GM10266 (cell line): ENCODE measurements at regions not wholly inside any gene's neighbourhood (a gene's known extent, or its start where the extent isn't known, plus 50 kb on each side); places are given as distances from the start of the nearest gene placed in this dataset.

ENCODE experiments used
- DNase-seq: peaks from one replicate; pipeline ENCODE4 v3.0.0; 2012; ENCODE audit errors: extremely low spot score
- TF ChIP-seq, protein P1 (sequence below): IDR thresholded peaks from 2 replicates; pipeline ENCODE4 v1.5.1; 2012; ENCODE audit warnings: mild to moderate bottlenecking, low read depth; ENCODE audit not compliant: control insufficient read depth, insufficient read depth; ENCODE audit errors: missing control alignments

DNA sequence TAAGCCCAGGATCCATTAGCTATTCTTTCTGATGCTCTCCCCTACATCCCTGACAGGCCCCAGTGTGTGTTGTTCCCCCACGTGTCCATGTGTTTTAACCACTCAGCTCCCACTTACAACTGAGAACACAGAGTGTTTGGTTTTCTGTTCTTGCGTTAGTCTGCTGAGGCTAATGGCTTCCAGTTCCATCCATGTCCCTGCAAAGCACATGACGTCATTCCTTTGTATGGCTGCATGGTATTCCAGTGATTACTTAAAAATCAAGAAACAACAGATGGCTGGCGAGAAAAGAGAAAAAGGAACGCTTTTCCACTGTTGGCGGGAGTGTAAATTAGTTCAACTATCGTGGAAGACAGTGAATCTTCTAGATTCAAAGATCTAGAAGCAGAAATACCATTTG lies 556.0 kb downstream of the PTPRC start:
- TF ChIP-seq, protein P1, sequence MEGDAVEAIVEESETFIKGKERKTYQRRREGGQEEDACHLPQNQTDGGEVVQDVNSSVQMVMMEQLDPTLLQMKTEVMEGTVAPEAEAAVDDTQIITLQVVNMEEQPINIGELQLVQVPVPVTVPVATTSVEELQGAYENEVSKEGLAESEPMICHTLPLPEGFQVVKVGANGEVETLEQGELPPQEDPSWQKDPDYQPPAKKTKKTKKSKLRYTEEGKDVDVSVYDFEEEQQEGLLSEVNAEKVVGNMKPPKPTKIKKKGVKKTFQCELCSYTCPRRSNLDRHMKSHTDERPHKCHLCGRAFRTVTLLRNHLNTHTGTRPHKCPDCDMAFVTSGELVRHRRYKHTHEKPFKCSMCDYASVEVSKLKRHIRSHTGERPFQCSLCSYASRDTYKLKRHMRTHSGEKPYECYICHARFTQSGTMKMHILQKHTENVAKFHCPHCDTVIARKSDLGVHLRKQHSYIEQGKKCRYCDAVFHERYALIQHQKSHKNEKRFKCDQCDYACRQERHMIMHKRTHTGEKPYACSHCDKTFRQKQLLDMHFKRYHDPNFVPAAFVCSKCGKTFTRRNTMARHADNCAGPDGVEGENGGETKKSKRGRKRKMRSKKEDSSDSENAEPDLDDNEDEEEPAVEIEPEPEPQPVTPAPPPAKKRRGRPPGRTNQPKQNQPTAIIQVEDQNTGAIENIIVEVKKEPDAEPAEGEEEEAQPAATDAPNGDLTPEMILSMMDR, result no peak
- DNase-seq, result no peak

DNA sequence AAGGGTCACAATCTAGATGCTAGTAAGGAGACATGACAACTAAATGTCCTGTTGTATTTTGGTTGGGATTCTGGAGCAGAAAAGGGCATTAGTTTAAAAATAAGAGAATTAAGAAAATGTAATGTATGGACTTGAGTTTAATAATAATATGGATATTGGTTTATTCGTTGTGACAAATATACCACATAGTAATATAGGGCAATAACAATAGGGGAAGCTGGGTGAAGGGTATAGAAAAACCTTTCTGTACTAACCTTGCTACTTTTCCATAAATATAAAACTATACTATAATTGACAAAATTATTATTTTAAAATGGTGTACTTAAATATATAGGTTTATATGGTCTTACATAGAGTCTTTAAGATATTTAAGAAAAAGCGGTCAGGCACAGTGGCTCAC lies 558.9 kb downstream of the PTPRC start:
- no peak for DNase-seq
- TF ChIP-seq, protein P1, result no peak

DNA sequence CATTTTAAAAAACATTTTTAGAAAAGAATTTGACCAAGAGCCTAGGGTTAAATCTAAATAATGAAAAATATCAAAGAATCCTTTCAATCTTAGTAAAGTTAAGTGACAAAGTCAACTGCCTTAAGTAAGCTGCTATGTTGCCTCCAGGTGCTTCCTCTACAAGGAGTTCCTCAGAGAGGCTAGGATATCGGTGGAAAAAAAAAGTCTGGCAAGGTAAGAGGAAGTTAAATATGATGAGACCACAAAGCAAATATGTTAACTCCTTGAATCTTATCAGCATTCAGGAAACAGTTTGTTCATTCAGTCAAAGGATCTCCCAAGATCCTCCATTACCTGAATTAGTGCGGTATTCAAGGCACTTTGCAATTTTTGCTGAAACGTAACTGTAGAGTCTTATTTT lies 563.5 kb downstream of the PTPRC start:
- TF ChIP-seq, protein P1, result no peak
- DNase-seq, result no peak

DNA sequence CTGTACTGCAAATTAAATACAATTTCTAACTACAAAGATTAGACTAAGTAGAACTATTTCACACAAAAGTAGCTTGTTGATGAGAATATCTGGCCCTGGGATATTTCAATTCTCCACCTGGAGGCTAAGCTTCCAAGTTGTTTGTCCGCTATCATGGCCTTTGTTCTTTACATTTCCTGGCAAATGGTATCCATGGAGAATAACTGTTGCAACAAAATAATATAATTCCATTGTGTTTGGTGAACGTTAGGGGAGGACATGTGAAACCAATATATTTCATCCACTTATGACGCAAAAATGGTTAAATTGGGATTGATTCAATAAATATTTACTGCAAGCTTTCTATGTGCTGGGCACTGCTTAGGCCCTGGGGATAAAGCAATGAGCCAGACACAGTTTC lies 565.4 kb downstream of the PTPRC start:
- no peak for DNase-seq
- TF ChIP-seq, protein P1, result no peak

DNA sequence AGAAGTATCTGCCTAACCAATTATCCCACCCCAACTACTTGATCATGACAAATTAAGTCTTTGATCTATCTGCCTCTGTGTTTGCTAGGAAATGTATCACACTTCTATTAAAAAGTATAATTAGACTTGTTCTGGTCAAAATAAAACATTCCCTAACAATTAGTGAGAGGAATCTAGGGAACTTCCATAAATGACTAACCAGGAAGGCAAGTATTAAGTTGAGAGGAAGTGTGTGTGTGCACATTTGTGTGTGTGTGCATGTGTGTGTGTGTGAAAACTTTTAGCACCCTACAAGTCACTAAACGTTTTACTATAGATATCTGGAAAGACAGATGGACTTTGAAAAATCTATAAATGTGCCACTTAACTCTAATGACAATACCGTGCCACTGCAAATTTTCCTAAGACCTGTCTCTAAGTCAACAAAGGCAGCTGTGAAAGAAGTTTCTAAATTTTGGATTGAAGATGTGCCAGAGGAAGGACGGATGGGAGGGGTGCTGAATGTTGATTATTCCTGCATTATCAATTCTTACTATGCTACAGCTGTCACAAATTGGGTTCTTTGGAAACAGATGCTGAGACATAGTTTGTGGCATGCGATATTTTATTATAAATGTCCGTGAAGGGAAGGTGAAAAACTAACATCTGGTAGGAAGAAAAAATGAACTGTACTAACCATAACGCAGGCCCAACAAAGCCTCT lies 567.1 kb downstream of the PTPRC start:
- TF ChIP-seq, protein P1, result no peak
- no peak for DNase-seq

DNA sequence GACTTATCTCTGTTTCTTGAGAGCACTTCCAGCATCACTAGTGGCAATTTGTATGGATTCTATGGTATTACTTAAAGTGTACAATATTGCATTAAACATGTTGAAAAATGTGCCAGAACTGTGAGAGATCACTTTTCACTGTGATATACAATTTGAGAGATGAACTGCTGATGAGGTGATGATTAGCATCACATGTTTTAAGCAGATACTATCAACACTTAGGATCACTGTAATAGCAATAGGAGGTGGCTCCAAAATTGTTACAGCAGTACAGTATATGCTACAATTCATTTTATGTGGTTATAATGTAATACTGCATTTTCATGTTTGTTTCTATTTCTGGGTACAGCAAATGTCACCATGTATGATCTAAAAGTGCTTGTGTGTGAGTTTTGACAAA lies 570.0 kb downstream of the PTPRC start:
- no peak for DNase-seq
- TF ChIP-seq, protein P1, result no peak

DNA sequence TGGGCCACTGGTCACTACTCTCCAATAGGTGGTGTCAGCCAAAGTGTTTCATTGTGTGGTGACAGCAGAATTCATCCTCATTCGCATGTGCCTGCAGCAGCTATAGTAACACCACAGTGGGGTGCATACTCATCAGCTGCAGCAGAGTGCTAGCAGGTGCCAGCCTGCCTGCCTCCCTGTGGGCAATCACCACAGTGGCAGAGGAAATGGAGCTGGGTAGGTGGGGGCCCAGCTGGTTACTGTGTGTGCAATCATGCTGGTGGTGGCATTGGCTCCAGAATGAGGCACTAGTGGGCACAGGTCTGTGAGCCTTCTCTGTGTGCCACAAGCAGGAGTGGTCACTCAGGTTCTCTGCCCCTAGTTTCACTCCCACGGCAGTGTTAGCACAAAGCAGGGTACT lies 579.2 kb downstream of the PTPRC start:
- TF ChIP-seq, protein P1, result no peak
- DNase-seq, result no peak
